Tongue (tissue), 1 donor: ENCODE measurements at regions not wholly inside any gene's neighbourhood (a gene's known extent, or its start where the extent isn't known, plus 50 kb on each side); places are given as distances from the start of the nearest gene placed in this dataset.
A peak's percentile ranks its signal among the peaks of the same experiment; 100 is the strongest.
"Not testable (repeated sequence)": the region's sequence is repeated elsewhere in the genome, so short reads cannot be mapped to it uniquely, and the experiment has no call there.

ENCODE experiments used
- DNase-seq: peaks from one replicate; pipeline ENCODE4 v3.0.0-alpha.2; 2015

GRCh38 chr10:9957351-9957750 lies 1060.3 kb upstream of the CELF2 start:
- DNase-seq: no peak

GRCh38 chr10:9957876-9958275 lies 1059.8 kb upstream of the CELF2 start:
- not testable (repeated sequence) for DNase-seq

DNA sequence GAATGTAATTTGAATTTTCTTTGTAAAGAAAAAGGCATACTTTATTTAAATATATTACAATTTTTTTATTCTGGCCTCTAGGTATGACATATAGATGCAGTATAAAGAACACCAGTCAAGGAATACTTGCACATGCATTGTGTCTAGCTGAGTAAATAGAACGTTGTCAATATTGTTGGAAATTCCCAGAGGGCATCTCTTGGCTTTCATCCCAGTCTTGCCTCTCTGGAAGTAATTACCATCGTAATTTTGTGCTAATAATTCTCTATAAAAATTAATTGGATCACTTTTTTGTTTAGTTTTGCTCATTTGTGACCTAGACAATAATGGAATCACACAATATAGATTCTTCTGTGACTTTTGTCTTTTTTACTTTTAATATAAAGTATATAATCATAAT lies 1052.3 kb upstream of the CELF2 start:
- no peak for DNase-seq

DNA sequence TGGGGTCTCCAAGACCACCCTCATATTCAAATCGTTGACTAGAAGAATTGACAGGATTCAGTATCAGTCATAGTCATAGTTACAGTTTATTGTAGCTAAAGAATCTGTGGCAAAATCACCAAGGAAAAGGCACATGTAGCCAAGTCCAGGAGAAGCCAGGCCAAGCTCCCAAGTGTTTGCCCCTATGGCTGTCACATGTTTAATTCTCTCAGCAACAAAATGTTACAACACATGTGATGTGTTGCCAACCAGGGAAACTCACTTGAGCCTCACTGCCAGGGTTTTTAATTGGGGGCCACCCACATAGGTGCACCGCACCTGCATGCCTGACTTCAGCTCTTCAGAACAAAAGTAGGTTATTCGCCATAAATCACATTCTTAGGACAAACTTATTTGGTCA lies 1030.9 kb upstream of the CELF2 start:
- no peak for DNase-seq

DNA sequence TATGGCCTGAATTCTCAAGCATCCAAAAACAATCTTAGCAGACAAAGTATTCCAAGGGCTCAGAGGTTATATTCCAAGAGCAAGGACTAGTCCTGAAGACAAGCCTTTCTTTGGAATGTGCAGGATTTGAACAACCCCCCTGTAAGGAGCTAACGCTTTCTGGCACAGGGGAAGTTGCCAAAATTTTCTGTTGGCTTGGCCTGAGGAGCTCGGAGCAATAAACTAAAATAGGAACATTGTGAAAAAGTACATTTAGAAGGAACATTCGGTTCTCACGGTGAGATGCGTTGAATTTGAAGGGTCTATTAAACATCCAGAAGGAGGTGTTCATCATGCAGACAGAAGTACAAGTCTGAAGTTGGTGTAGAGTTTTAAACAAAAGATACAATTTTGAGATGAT lies 1030.5 kb upstream of the CELF2 start:
- DNase-seq: no peak

- peak; percentile 74 for DNase-seq
Measured at GRCh38 chr10:9992661-9993060, 1025.0 kb upstream of the CELF2 start.

- no peak for DNase-seq
Measured at GRCh38 chr10:9994131-9994530, 1023.5 kb upstream of the CELF2 start.

DNA sequence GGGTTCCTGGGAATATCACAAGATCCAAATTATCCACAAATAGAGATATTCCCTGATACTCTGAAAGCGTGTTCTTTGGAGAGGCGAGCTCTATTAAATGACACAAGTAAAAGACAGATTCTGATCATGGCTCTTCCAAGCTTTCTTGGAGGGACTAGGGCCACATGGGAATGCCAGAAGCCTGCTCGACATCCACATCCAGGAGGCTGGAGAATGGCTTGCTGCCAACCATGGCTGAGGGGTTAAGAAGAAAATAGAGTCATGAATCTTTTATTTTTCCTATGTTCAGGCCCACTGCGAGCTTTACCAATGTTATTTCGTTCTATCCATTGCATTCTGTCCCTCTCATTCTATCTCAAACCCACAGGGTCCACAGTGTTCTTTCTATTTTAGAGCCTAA lies 1018.0 kb upstream of the CELF2 start:
- no peak for DNase-seq

DNA sequence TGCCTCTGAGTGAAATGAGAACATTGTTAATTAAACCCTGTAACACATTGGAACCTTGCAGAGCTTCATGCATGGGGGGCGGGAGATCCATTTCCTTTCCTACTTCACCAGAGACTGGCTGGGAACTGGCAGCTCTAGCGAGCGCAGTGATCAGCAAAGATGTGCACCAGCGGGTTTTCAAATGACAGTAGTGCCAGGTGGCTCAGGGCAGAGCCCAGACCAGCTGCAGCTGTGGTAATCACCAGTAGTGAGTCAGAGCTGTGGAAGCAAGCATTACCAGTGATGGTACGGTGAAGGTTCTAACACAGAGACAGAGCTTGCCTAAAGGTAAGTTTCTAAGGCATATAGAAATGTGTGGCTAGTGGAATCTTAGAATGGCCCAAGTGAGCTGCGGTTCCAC lies 1009.7 kb upstream of the CELF2 start:
- DNase-seq: peak; percentile 28

DNA sequence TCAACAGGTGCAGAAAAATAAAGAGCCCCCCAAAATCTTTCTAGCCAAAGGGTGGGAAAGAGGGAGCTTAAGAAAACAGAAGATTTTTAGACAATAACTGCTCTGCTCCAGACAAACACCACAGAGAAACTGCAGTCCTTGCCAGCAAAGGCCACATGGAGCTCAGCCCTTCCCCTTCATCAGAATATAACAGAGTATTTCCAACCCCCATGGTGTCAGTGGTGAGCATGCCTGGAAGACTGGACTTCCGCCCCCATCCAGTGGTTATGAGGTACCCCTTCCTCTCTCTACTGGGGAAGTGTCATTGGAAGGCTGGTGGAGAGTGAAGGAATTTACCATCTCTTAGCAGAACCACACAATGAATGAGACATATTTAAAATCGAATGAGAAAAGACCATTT lies 1007.3 kb upstream of the CELF2 start:
- DNase-seq: no peak

- DNase-seq: no peak
Measured at GRCh38 chr10:10014846-10015245, 1002.8 kb upstream of the CELF2 start.

GRCh38 chr10:10017716-10018115 lies 1000.0 kb upstream of the CELF2 start:
- DNase-seq: no peak

- peak; percentile 64 for DNase-seq
Measured at GRCh38 chr10:10020945-10021344, 996.7 kb upstream of the CELF2 start.

DNA sequence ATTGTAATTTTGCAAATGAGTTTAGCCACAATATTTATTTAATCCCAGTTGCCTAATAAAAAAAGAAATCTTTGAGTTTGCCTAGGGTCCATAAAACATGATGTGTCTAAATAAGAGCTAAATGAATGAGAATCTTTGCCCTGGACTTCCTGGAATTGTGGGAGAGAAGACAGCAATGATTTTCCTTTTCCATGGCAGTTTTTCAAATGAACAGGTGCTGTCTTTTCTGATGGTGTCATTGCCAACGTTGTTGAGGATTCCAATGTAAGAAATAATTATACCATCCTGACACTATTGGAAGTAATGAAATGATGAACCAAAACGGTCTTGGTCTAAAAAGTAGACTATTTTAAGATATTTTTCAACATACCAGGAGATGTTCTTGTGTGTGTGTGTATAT lies 984.7 kb upstream of the CELF2 start:
- no peak for DNase-seq

DNA sequence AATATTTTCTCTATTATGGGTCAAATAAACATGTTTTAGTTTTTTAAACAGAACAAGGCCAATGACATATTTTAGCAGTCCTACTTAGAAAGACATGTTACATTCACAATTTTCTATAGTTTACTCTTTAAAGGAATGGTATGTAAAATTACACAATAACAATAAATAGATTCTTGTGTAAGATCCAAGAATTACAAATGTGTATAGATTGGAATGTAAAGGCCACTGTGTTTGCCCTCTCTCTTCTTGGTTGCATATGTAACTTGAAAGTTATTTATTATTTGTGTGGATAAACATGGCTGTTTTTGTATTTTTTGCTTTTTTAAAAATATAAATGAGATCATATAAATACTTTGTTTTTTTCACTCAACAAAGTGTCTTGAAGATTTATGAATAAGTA lies 979.3 kb upstream of the CELF2 start:
- no peak for DNase-seq

DNA sequence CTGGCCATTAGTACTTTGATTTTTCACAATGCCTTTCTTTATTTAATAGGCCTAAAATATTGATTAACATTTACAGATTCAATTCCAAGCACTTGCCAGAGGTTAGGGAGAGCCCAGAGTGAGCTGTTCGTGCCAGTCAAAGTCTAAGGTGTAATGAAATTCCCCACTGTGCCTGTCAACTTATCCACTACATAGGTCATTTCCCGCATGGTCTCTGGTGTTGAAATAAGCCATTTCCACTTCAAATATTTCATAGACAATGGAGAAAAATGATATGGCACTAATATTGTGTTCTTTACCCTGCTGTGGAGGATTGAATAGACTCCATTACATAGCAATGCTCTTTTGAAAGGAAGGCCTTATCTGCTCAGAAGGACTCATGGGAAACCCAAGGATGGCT lies 978.1 kb upstream of the CELF2 start:
- no peak for DNase-seq

GRCh38 chr10:10043083-10043482 lies 974.6 kb upstream of the CELF2 start:
- DNase-seq: no peak

- DNase-seq: no peak
Measured at GRCh38 chr10:10044922-10045764, 972.5 kb upstream of the CELF2 start.

- no peak for DNase-seq
Measured at GRCh38 chr10:10045765-10046028, 972.0 kb upstream of the CELF2 start.

GRCh38 chr10:10047426-10047825 lies 970.2 kb upstream of the CELF2 start:
- no peak for DNase-seq

- no peak for DNase-seq
Measured at GRCh38 chr10:10053051-10053450, 964.6 kb upstream of the CELF2 start.

- DNase-seq: no peak
Measured at GRCh38 chr10:10054466-10054865, 963.2 kb upstream of the CELF2 start.

DNA sequence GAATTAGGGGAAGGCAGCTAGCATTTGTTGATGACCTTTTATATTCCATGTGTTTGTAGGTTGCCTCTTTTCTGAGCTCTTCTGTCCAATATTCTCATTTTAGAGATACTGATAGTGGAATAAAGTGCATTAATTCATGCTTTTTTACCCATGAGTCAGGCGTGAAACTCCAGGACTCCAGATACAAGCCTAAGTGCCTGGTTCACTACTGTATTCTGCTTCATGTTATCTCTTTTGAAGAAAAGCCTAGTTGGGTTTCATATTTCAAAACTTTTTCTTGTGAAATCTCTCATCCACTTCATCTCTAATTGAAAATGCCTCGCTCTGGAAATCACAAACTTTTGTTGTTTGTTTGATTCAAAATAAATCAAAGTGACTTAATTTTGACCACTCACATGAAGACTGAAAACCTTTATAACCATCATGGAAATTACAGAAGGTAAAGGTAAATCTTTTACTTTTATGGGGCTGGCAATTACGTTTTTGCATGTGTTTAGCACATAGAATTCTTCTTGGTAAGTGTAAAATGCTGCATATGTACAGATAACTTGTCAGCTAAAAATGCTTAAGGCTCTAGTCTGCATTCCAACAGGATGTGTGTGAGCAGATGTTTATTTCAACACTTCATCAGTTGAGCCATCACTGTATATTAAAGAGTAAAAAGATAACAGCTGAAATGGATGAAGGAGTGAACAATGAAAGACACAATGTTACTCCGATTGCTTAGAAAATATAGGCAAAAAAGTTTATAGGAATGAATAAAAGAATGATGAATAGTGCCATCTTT lies 961.8 kb upstream of the CELF2 start:
- DNase-seq: no peak

GRCh38 chr10:10056961-10057360 lies 960.7 kb upstream of the CELF2 start:
- DNase-seq: no peak
